ENCODE measurements at regions not wholly inside any gene's neighbourhood (a gene's known extent, or its start where the extent isn't known, plus 50 kb on each side); places are given as distances from the start of the nearest gene placed in this dataset.

GRCh38 chr18:8460748-8461147 is 148.5 kb upstream of the RAB12 start:
- TF ChIP-seq CTCF (IDR thresholded peaks at IDR 0.05 in 4 of 5, conservative IDR thresholded peaks at IDR 0.05 in 1 of 5), result no peak
- no peak for TF ChIP-seq POLR2A (IDR thresholded peaks at IDR 0.05)

All from gastrocnemius medialis (tissue), 4 donors.